H1 (cell line): ENCODE measurements at regions not wholly inside any gene's neighbourhood (a gene's known extent, or its start where the extent isn't known, plus 50 kb on each side); places are given as distances from the start of the nearest gene placed in this dataset.

Experiments
- CTCF ChIA-PET: fragments of 300-600 bp; sonication (Branson Sonifier 250); formaldehyde crosslinking; loops from one replicate; lab custom pipeline; 2021; ENCODE audit not compliant: partially characterized antibody; lab: Charles Lee
- POLR2A ChIA-PET: fragments of 300-600 bp; sonication (Branson Sonifier 250); formaldehyde crosslinking; loops from one replicate; lab custom pipeline; 2021; ENCODE audit warnings: inconsistent platforms; ENCODE audit not compliant: partially characterized antibody; lab: Charles Lee
- DNase-seq, 2 experiments: peaks; one replicate each; pipeline versions ENCODE4 v3.0.0 to v3.0.0-alpha.2; 2010 to 2022; ENCODE audit warnings: low spot score in 2 of 2, low read depth in 1 of 2, mixed read lengths in 1 of 2
- FAIRE-seq: peaks from 2 replicates; lab custom pipeline; 2011; peaks lifted over from hg19 to GRCh38; lab: Jason Lieb, UNC
- H2AFZ ChIP-seq: 2 replicates; pipeline ENCODE4 v1.8.1; 2012; ENCODE audit warnings: low read length, inconsistent platforms
- H2AK5ac ChIP-seq: 2 replicates; pipeline ENCODE4 v1.6.1; 2013; ENCODE audit warnings: low read depth, low read length
- H2BK120ac ChIP-seq: replicated peaks from 2 replicates; pipeline ENCODE3; 2013; ENCODE audit warnings: low read depth, low read length, inconsistent platforms
- H2BK12ac ChIP-seq: 2 replicates; pipeline ENCODE4 v1.6.1; 2013; ENCODE audit warnings: low read depth, low read length
- H2BK15ac ChIP-seq: 2 replicates; pipeline ENCODE4 v1.6.1; 2013; ENCODE audit warnings: low read length
- H2BK20ac ChIP-seq: 2 replicates; pipeline ENCODE4 v1.6.1; 2013; ENCODE audit warnings: low read length
- H2BK5ac ChIP-seq: 2 replicates; pipeline ENCODE4 v1.6.1; 2013; ENCODE audit warnings: low read depth, low read length
- H3K14ac ChIP-seq: 2 replicates; pipeline ENCODE4 v1.6.1; 2013; ENCODE audit warnings: inconsistent platforms; ENCODE audit not compliant: insufficient read length
- H3K18ac ChIP-seq: 2 replicates; pipeline ENCODE4 v1.6.1; 2013; ENCODE audit warnings: low read length; ENCODE audit errors: extremely low read depth
- H3K23ac ChIP-seq: 2 replicates; pipeline ENCODE4 v1.6.1; 2013; ENCODE audit warnings: inconsistent platforms; ENCODE audit not compliant: insufficient read length
- H3K23me2 ChIP-seq: 2 replicates; pipeline ENCODE4 v1.6.1; 2013; ENCODE audit warnings: low read depth, low read length
- H3K27ac ChIP-seq: 2 replicates; pipeline ENCODE4 v1.6.1; 2011; ENCODE audit warnings: low read depth, low read length, inconsistent platforms
- H3K27me3 ChIP-seq, 4 experiments: replicated peaks in 1 of 4; 1 replicate in 1 of 4; 2 replicates in 3 of 4; pipeline versions ENCODE4 v1.6.1 to v1.8.1; 2011 to 2013; ENCODE audit warnings: low read length in 3 of 4, mild to moderate bottlenecking in 3 of 4, inconsistent platforms in 2 of 4, mixed read lengths in 2 of 4, moderate library complexity in 1 of 4; ENCODE audit not compliant: control insufficient read depth in 3 of 4, insufficient read depth in 3 of 4; ENCODE audit errors: extremely low read depth in 1 of 4
- H3K36me3 ChIP-seq, 4 experiments: 2 replicates each; pipeline versions ENCODE4 v1.6.1 to v1.8.1; 2011 to 2013; ENCODE audit warnings: mild to moderate bottlenecking in 4 of 4, low read length in 3 of 4, moderate library complexity in 2 of 4, control low read depth in 1 of 4, inconsistent platforms in 1 of 4; ENCODE audit not compliant: insufficient read depth in 4 of 4, control insufficient read depth in 2 of 4
- H3K4ac ChIP-seq: replicated peaks from 2 replicates; pipeline ENCODE3; 2013; ENCODE audit warnings: low read length, low read depth, mixed read lengths, inconsistent platforms; ENCODE audit not compliant: insufficient read length
- H3K4me1 ChIP-seq, 4 experiments: replicated peaks in 1 of 4; 1 replicate in 1 of 4; 2 replicates in 3 of 4; pipeline versions ENCODE4 v1.6.1 to v1.8.1; 2011 to 2013; ENCODE audit warnings: low read length in 3 of 4, inconsistent platforms in 2 of 4, mixed read lengths in 1 of 4; ENCODE audit not compliant: insufficient read depth in 4 of 4, control insufficient read depth in 3 of 4
- H3K4me2 ChIP-seq, 2 experiments: 2 replicates each; pipeline versions ENCODE4 v1.6.1 to v1.8.1; 2011 to 2013; ENCODE audit warnings: low read depth in 2 of 2, low read length in 2 of 2, control low read depth in 1 of 2, inconsistent platforms in 1 of 2, mild to moderate bottlenecking in 1 of 2; ENCODE audit not compliant: insufficient read depth in 1 of 2
- H3K4me3 ChIP-seq, 4 experiments: fragments of 200-600, 300-600 bp in 1 of 4; sonication (generic), shearing (Covaris generic), sonication (Bioruptor Twin) in 1 of 4; 2 replicates each; pipeline versions ENCODE4 v1.5.1 to v1.8.1; 2011 to 2016; ENCODE audit warnings: low read length in 4 of 4, low read depth in 3 of 4, control low read depth in 2 of 4, inconsistent platforms in 2 of 4, mild to moderate bottlenecking in 2 of 4, mixed read lengths in 1 of 4, moderate library complexity in 1 of 4; ENCODE audit not compliant: insufficient read depth in 2 of 4; ENCODE audit errors: extremely low read depth in 1 of 4
- H3K56ac ChIP-seq: replicated peaks from 2 replicates; pipeline ENCODE3; 2013; ENCODE audit warnings: low read depth, mild to moderate bottlenecking, mixed read lengths, low read length, inconsistent platforms; ENCODE audit not compliant: insufficient read length
- H3K79me1 ChIP-seq: 2 replicates; pipeline ENCODE4 v1.6.1; 2013; ENCODE audit warnings: low read depth, low read length, control low read depth
- H3K79me2 ChIP-seq, 2 experiments: 2 replicates each; pipeline versions ENCODE4 v1.6.1 to v1.8.1; 2012 to 2013; ENCODE audit warnings: low read length in 2 of 2, mild to moderate bottlenecking in 2 of 2, inconsistent platforms in 1 of 2; ENCODE audit not compliant: insufficient read depth in 2 of 2, control insufficient read depth in 1 of 2
- H3K9ac ChIP-seq, 4 experiments: replicated peaks in 1 of 4; 1 replicate in 1 of 4; 2 replicates in 3 of 4; pipeline versions ENCODE4 v1.6.1 to v1.8.1; 2011 to 2013; ENCODE audit warnings: low read depth in 3 of 4, low read length in 3 of 4, control low read depth in 2 of 4, mild to moderate bottlenecking in 2 of 4, moderate library complexity in 2 of 4, inconsistent platforms in 1 of 4; ENCODE audit errors: extremely low read depth in 1 of 4
- H3K9me3 ChIP-seq, 2 experiments: 2 replicates each; pipeline versions ENCODE4 v1.6.1 to v1.8.1; 2012 to 2013; ENCODE audit warnings: mild to moderate bottlenecking in 2 of 2, moderate library complexity in 2 of 2, control low read depth in 1 of 2, inconsistent platforms in 1 of 2, low read depth in 1 of 2, low read length in 1 of 2, mixed read lengths in 1 of 2; ENCODE audit not compliant: insufficient read depth in 2 of 2
- H4K20me1 ChIP-seq, 2 experiments: replicated peaks in 1 of 2; 2 replicates each; pipeline versions ENCODE3 to v1.8.1; 2011 to 2013; ENCODE audit warnings: inconsistent platforms in 2 of 2, low read length in 2 of 2, mild to moderate bottlenecking in 1 of 2; ENCODE audit not compliant: insufficient read depth in 2 of 2, control insufficient read depth in 1 of 2
- H4K5ac ChIP-seq: 2 replicates; pipeline ENCODE4 v1.6.1; 2013; ENCODE audit warnings: low read length, low read depth, mixed read lengths, inconsistent platforms; ENCODE audit not compliant: insufficient read length
- H4K8ac ChIP-seq: 2 replicates; pipeline ENCODE4 v1.8.0; 2013; ENCODE audit warnings: mild to moderate bottlenecking, moderate library complexity, low read length, inconsistent platforms; ENCODE audit not compliant: insufficient read depth; ENCODE audit errors: extremely low read depth
- H4K91ac ChIP-seq: replicated peaks from 2 replicates; pipeline ENCODE3; 2013; ENCODE audit warnings: low read length, mixed read lengths, inconsistent platforms; ENCODE audit not compliant: insufficient read length
- ASH2L ChIP-seq: fragments of 200-600, 300-600 bp; sonication (generic); IDR thresholded peaks from one replicate; pipeline ENCODE4 v1.7.1; 2017; ENCODE audit warnings: low read length
- BACH1 ChIP-seq: IDR thresholded peaks from 2 replicates; pipeline ENCODE4 v1.6.1; 2012; ENCODE audit warnings: low read length, improper control_type of control experiment
- CTBP2 ChIP-seq: IDR thresholded peaks from 2 replicates; pipeline ENCODE4 v1.7.0; 2011; ENCODE audit warnings: borderline replicate concordance, mild to moderate bottlenecking, moderate library complexity, mixed read lengths, low read length; ENCODE audit not compliant: insufficient read depth, insufficient read length
- E2F6 ChIP-seq: IDR thresholded peaks from 2 replicates; pipeline ENCODE4 v1.6.1; 2012; ENCODE audit warnings: inconsistent platforms
- EP300 ChIP-seq, 2 experiments: IDR thresholded peaks; 1 replicate in 1 of 2; 2 replicates in 1 of 2; pipeline ENCODE4 v1.6.1; 2011 to 2012; ENCODE audit warnings: low read depth in 2 of 2, low read length in 2 of 2, mild to moderate bottlenecking in 2 of 2, borderline replicate concordance in 1 of 2, inconsistent platforms in 1 of 2, moderate library complexity in 1 of 2
- HDAC6 ChIP-seq: IDR thresholded peaks from one replicate; pipeline ENCODE4 v1.7.1; 2012; ENCODE audit warnings: low read depth, mild to moderate bottlenecking, inconsistent platforms, low read length, moderate library complexity
- KDM5A ChIP-seq: fragments of 200-600 bp; IDR thresholded peaks from 2 replicates; pipeline ENCODE4 v1.7.1; 2012; ENCODE audit warnings: mild to moderate bottlenecking, low read length, inconsistent platforms, mixed read lengths
- MAFK ChIP-seq: IDR thresholded peaks from 2 replicates; pipeline ENCODE4 v1.6.1; 2012; ENCODE audit warnings: low read depth, mild to moderate bottlenecking, improper control_type of control experiment, low read length
- NRF1 ChIP-seq: IDR thresholded peaks from 2 replicates; pipeline ENCODE4 v1.6.1; 2011; ENCODE audit warnings: mild to moderate bottlenecking, low read depth, low read length, improper control_type of control experiment
- RAD21 ChIP-seq, 2 experiments: IDR thresholded peaks in 1 of 2; conservative IDR thresholded peaks in 1 of 2; 2 replicates each; pipeline ENCODE4 v1.6.1; 2011; ENCODE audit warnings: low read depth in 2 of 2, low read length in 2 of 2, improper control_type of control experiment in 1 of 2, inconsistent platforms in 1 of 2, mild to moderate bottlenecking in 1 of 2, moderate library complexity in 1 of 2
- SIX5 ChIP-seq: IDR thresholded peaks from 2 replicates; pipeline ENCODE4 v1.6.1; 2011; ENCODE audit warnings: mild to moderate bottlenecking, low read depth, low read length
- TBP ChIP-seq: IDR thresholded peaks from 2 replicates; pipeline ENCODE4 v1.6.1; 2011; ENCODE audit warnings: low read depth, low read length, improper control_type of control experiment
- TCF12 ChIP-seq: IDR thresholded peaks from 2 replicates; pipeline ENCODE4 v1.6.1; 2011; ENCODE audit warnings: low read depth, mild to moderate bottlenecking, low read length
- ZNF274 ChIP-seq: IDR thresholded peaks from 2 replicates; pipeline ENCODE4 v1.7.0; 2012; ENCODE audit warnings: low read length, borderline replicate concordance; ENCODE audit errors: extremely low read depth
- WGBS, 2 experiments: shearing (Covaris generic) in 1 of 2; methylation state at CpG; one replicate each; pipeline versions ENCODE4 v1.1.6 to v1.1.7; 2013 to 2015; ENCODE audit warnings: low lambda C conversion rate in 2 of 2, mixed read lengths in 2 of 2, inconsistent platforms in 1 of 2, low coverage in 1 of 2, missing lambda C conversion rate in 1 of 2; ENCODE audit not compliant: insufficient replicate concordance in 2 of 2, insufficient coverage in 1 of 2, insufficient read length in 1 of 2; ENCODE audit errors: extremely low coverage in 1 of 2, missing lambda C conversion rate in 1 of 2; 5-methylcytosine and 5-hydroxymethylcytosine counted together

GRCh38 chr3:153355559-153355958 is 193.5 kb downstream of the RAP2B start:
- Histone ChIP-seq H2AFZ (no peak overlapping the region), H3K23me2 (no peaks in the 10 kb centered on the region), H2BK5ac (no peak overlapping the region), H4K20me1 (no peaks in the 10 kb centered on the region), H3K9ac (no peak overlapping the region), H3K9me3 (0 out of 4 replicates have a peak, but pooled peaks cover 0 to 4% of the 10 kb centered on the region in 2 experiments), H3K36me3 (no peaks in the 10 kb centered on the region), H3K56ac (no peak overlapping the region), H3K18ac (no peak overlapping the region), H2BK120ac (no peak overlapping the region), H3K4me1 (no peaks in the 10 kb centered on the region; a peak in 1 of 7 replicates), H3K4me3 (no peak overlapping the region), H4K5ac (no peak overlapping the region), H3K23ac (no peak overlapping the region), H3K14ac (no peak overlapping the region), H3K4me2 (no peak overlapping the region), H3K4ac (no peak overlapping the region), H4K8ac (no peak overlapping the region), H3K27me3 (peaks cover 0 to 3% (median 0%) of the 10 kb centered on the region in 4 experiments; a peak in 2 of 7 replicates), H4K91ac (no peak overlapping the region), H2AK5ac (no peak overlapping the region), H2BK12ac (no peak overlapping the region), H3K79me2 (no peaks in the 10 kb centered on the region), H2BK20ac (no peak overlapping the region), H2BK15ac (no peak overlapping the region), H3K79me1 (no peaks in the 10 kb centered on the region), H3K27ac (no peak overlapping the region)
- FAIRE-seq (no peak), DNase-seq (no peak)
- 100% methylated on average over 1 of the region's 1 CpG; no CpG with 5 or more reads in 1 of the 2 experiments for WGBS, 2 experiments
- ChIA-PET CTCF (interaction anchor here (0.9 to 1.2 kb wide), 3 partner anchors 23 to 76 kb away, joined by 3 to 4 read pairs (median 3); no protein-coding TSS in a partner anchor), POLR2A (no interaction called here)
- TF ChIP-seq SIX5 (no peak), BACH1 (no peak), E2F6 (no peak), NRF1 (no peak), TCF12 (no peak), CTBP2 (no peak), RAD21 (IDR thresholded peaks at IDR 0.05 in 1 of 2, conservative IDR thresholded peaks at IDR 0.05 in 1 of 2; ENCODE audit: low read depth in 2 of 2, low read length in 2 of 2) (no peak), HDAC6 (no peak), ZNF274 (no peak), ASH2L (no peak), EP300 (IDR thresholded peaks at IDR 0.05; ENCODE audit: borderline replicate concordance in 1 of 2, low read depth in 2 of 2, low read length in 2 of 2) (no peak), KDM5A (no peak), TBP (no peak), MAFK (no peak)
